CD8-positive, alpha-beta memory T cell (primary cell): ENCODE measurements at regions not wholly inside any gene's neighbourhood (a gene's known extent, or its start where the extent isn't known, plus 50 kb on each side); places are given as distances from the start of the nearest gene placed in this dataset.

Experiments
- CTCF ChIA-PET: fragments of 350-600 bp; sonication (Branson Sonifier 250); formaldehyde crosslinking; loops from one replicate; lab custom pipeline; 2021; ENCODE audit warnings: antibody characterized with exemption; lab: Charles Lee
- POLR2A ChIA-PET: fragments of 350-600 bp; sonication (Branson Sonifier 250); formaldehyde crosslinking; loops from one replicate; lab custom pipeline; 2021; ENCODE audit warnings: antibody characterized with exemption; lab: Charles Lee
- DNase-seq, 5 donors: peaks; one replicate each; pipeline versions ENCODE4 v3.0.0 to v3.0.0-alpha.2; 2020 to 2022; ENCODE audit warnings: mixed read lengths in 1 of 5
- H3K27ac ChIP-seq: one replicate; pipeline ENCODE4 v1.7.0; 2013; ENCODE audit warnings: low read depth, mild to moderate bottlenecking, low read length, moderate library complexity
- H3K27me3 ChIP-seq: 2 replicates; pipeline ENCODE4 v1.7.0; 2013; ENCODE audit warnings: low read length, mild to moderate bottlenecking; ENCODE audit not compliant: insufficient read depth, poor library complexity, severe bottlenecking
- H3K36me3 ChIP-seq: 2 replicates; pipeline ENCODE4 v1.7.0; 2013; ENCODE audit warnings: mild to moderate bottlenecking, low read length, moderate library complexity; ENCODE audit not compliant: insufficient read depth
- H3K4me1 ChIP-seq: 2 replicates; pipeline ENCODE4 v1.7.0; 2013; ENCODE audit warnings: mild to moderate bottlenecking, low read length, moderate library complexity; ENCODE audit not compliant: insufficient read depth
- H3K4me3 ChIP-seq: 2 replicates; pipeline ENCODE4 v1.7.0; 2013; ENCODE audit warnings: mild to moderate bottlenecking, low read length
- H3K9me3 ChIP-seq: 2 replicates; pipeline ENCODE4 v1.7.0; 2013; ENCODE audit warnings: mild to moderate bottlenecking, low read length
- H3K27ac Mint-ChIP-seq, 8 donors: one replicate each; pipeline ENCODE4 v1.8.0; 2020 to 2021; ENCODE audit warnings: mixed read lengths in 8 of 8, mild to moderate bottlenecking in 6 of 8, inconsistent platforms in 3 of 8, moderate library complexity in 3 of 8
- H3K27me3 Mint-ChIP-seq, 2 donors: one replicate each; pipeline ENCODE4 v1.8.0; 2020 to 2021; ENCODE audit warnings: mixed read lengths in 2 of 2, mild to moderate bottlenecking in 1 of 2, moderate library complexity in 1 of 2
- H3K36me3 Mint-ChIP-seq, 3 donors: one replicate each; pipeline ENCODE4 v1.8.0; 2020 to 2021; ENCODE audit warnings: mixed read lengths in 3 of 3, inconsistent platforms in 1 of 3, mild to moderate bottlenecking in 1 of 3
- H3K4me1 Mint-ChIP-seq, 3 donors: one replicate each; pipeline ENCODE4 v1.8.0; 2020 to 2021; ENCODE audit warnings: mixed read lengths in 3 of 3, inconsistent platforms in 1 of 3, mild to moderate bottlenecking in 1 of 3
- H3K4me3 Mint-ChIP-seq, 7 donors: one replicate each; pipeline ENCODE4 v1.8.0; 2020 to 2021; ENCODE audit warnings: mixed read lengths in 7 of 7, mild to moderate bottlenecking in 6 of 7, moderate library complexity in 4 of 7, inconsistent platforms in 2 of 7
- H3K9me3 Mint-ChIP-seq, 5 donors: one replicate each; pipeline ENCODE4 v1.8.0; 2020 to 2022; ENCODE audit warnings: mixed read lengths in 5 of 5, mild to moderate bottlenecking in 3 of 5, moderate library complexity in 2 of 5, inconsistent platforms in 1 of 5

DNA sequence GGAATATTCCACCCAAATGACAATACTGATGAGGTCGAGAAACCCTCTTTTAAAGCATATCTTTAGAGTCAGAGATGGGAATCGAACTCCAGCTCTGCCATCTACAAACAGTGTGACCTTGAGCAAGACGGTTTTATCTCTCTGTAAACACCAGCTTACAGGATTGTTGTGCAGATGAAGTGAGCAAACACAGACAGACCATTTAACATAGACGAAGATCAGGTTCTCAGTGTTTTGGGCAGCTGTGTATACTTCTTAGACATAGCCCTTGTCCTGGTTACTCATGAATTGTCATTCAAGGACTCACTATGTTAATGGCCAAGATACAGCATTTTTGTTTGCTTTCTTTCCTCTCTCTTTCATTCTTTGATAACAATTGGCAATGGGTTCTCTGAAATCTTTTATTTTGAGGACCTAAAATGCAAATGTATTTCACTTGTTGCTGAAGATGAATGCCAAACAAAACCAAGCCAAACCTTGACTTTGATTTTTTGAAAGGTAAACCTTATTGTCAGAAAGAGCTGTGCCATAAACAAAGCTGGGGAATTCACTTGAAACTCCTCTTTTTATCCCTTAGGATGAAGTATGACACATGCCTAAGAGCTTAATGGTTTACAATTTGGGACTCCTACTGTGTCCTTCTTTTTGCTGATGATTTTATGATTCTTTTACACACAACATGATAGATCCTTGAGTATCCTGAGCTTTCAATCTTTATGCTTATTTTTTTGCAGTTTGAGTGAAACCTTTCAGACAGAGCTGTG is 250.0 kb upstream of the PDZRN3 start:
- ChIA-PET POLR2A (no interaction called here), CTCF (no interaction called here)
- Histone ChIP-seq H3K9me3 (no peaks in the 10 kb centered on the region), H3K36me3 (no peaks in the 10 kb centered on the region), H3K27me3 (no peaks in the 10 kb centered on the region), H3K4me3 (no peak overlapping the region), H3K27ac (no peak overlapping the region), H3K4me1 (no peaks in the 10 kb centered on the region)
- Mint-ChIP-seq H3K4me1 (no peaks in the 10 kb centered on the region), H3K4me3 (no peak overlapping the region), H3K27me3 (no peaks in the 10 kb centered on the region), H3K27ac (no peak overlapping the region), H3K36me3 (no peaks in the 10 kb centered on the region), H3K9me3 (peaks cover 4 to 16% (median 11%) of the 10 kb centered on the region in 5 donors)
- no peak for DNase-seq

- POLR2A ChIA-PET: no interaction called here
- Mint-ChIP-seq H3K4me1 (no peaks in the 10 kb centered on the region), H3K4me3 (peak overlapping the region in 1 of 7 donors; percentile 9), H3K27me3 (no peaks in the 10 kb centered on the region), H3K27ac (no peak overlapping the region), H3K9me3 (peaks cover 4 to 16% (median 8%) of the 10 kb centered on the region in 5 donors), H3K36me3 (no peaks in the 10 kb centered on the region)
- Histone ChIP-seq H3K36me3 (no peaks in the 10 kb centered on the region), H3K27me3 (no peaks in the 10 kb centered on the region), H3K9me3 (no peaks in the 10 kb centered on the region), H3K27ac (no peak overlapping the region), H3K4me3 (no peak overlapping the region), H3K4me1 (no peaks in the 10 kb centered on the region)
- CTCF ChIA-PET: no interaction called here
- DNase-seq: no peak
Measured at GRCh38 chr3:73874161-73874560, 249.4 kb upstream of the PDZRN3 start.

GRCh38 chr3:73868688-73869315 is 244.1 kb upstream of the PDZRN3 start:
- DNase-seq: no peak
- POLR2A ChIA-PET: no interaction called here
- Histone ChIP-seq H3K9me3 (no peaks in the 10 kb centered on the region), H3K4me3 (no peak overlapping the region), H3K4me1 (no peaks in the 10 kb centered on the region), H3K27ac (no peak overlapping the region), H3K36me3 (no peaks in the 10 kb centered on the region), H3K27me3 (no peaks in the 10 kb centered on the region)
- Mint-ChIP-seq H3K9me3 (peaks cover 0 to 21% (median 5%) of the 10 kb centered on the region in 5 donors), H3K4me3 (no peak overlapping the region), H3K4me1 (no peaks in the 10 kb centered on the region), H3K27ac (no peak overlapping the region), H3K27me3 (no peaks in the 10 kb centered on the region), H3K36me3 (no peaks in the 10 kb centered on the region)
- CTCF ChIA-PET: no interaction called here

DNA sequence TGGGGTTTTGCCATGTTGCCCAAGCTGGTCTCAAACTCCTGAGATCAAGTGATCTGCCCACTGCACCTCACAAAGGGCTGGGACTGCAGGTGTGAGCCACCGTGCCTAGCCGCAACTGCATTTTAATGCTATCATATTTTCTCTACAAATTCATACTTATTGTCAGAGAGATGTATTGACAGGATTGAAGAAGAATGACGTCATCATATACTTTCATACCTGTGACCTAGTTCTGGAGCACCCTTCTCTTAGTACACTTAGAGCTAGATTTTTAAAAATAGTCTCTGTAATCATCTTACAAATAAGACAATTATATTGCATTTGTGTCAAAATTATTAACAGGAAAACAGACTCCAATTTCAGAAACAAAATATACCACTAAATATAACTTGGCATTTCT is 242.8 kb upstream of the PDZRN3 start:
- Histone ChIP-seq H3K27ac (no peak overlapping the region), H3K36me3 (no peaks in the 10 kb centered on the region), H3K27me3 (no peaks in the 10 kb centered on the region), H3K9me3 (no peaks in the 10 kb centered on the region), H3K4me3 (no peak overlapping the region), H3K4me1 (no peaks in the 10 kb centered on the region)
- CTCF ChIA-PET: no interaction called here
- H3K27ac Mint-ChIP-seq: no peak overlapping the region
- no peaks in the 10 kb centered on the region for H3K27me3 Mint-ChIP-seq
- H3K4me3 Mint-ChIP-seq: no peak overlapping the region
- H3K9me3 Mint-ChIP-seq: peaks cover 0 to 21% (median 8%) of the 10 kb centered on the region in 5 donors
- no peaks in the 10 kb centered on the region for H3K36me3 Mint-ChIP-seq
- no peaks in the 10 kb centered on the region for H3K4me1 Mint-ChIP-seq
- no peak for DNase-seq
- POLR2A ChIA-PET: no interaction called here

GRCh38 chr3:73866846-73867245 is 242.1 kb upstream of the PDZRN3 start:
- Mint-ChIP-seq H3K27me3 (no peaks in the 10 kb centered on the region), H3K36me3 (no peaks in the 10 kb centered on the region), H3K9me3 (peaks cover 0 to 21% (median 8%) of the 10 kb centered on the region in 5 donors), H3K4me3 (no peak overlapping the region), H3K4me1 (no peaks in the 10 kb centered on the region), H3K27ac (no peak overlapping the region)
- Histone ChIP-seq H3K9me3 (no peaks in the 10 kb centered on the region), H3K36me3 (no peaks in the 10 kb centered on the region), H3K4me1 (no peaks in the 10 kb centered on the region), H3K27me3 (no peaks in the 10 kb centered on the region), H3K4me3 (no peak overlapping the region), H3K27ac (no peak overlapping the region)
- ChIA-PET POLR2A (no interaction called here), CTCF (no interaction called here)
- no peak for DNase-seq

DNA sequence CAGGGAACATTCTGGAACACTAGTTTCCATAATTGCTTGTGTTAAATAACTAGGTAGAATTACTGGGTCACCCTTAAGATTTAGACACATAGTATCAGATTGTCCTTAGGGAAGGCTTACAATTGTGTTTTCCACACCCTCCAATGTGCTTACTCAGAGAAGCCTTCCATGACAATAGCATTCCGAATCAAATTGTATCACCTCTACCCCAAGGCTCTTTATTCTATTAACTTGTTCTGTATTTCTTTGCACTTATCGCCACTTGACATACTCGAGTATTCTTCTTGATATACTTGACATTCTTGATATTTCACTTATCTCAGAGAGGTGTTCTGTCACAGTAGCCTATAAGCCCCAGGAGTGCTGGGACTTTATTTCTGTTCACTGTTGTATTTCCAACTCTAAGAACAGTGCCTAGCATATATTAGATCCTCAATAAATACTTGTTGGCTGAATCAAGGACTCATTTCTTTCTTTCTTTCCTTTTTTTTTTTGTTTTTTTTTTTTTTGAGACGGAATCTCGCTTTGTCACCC is 238.9 kb upstream of the PDZRN3 start:
- no peak overlapping the region for H3K27ac ChIP-seq

GRCh38 chr3:73855813-73856212 is 231.1 kb upstream of the PDZRN3 start:
- Histone ChIP-seq H3K36me3 (no peaks in the 10 kb centered on the region), H3K9me3 (no peaks in the 10 kb centered on the region), H3K27ac (no peak overlapping the region), H3K4me1 (no peaks in the 10 kb centered on the region), H3K4me3 (no peak overlapping the region), H3K27me3 (no peaks in the 10 kb centered on the region)
- Mint-ChIP-seq H3K27me3 (no peaks in the 10 kb centered on the region), H3K4me1 (no peaks in the 10 kb centered on the region), H3K27ac (no peak overlapping the region), H3K36me3 (no peaks in the 10 kb centered on the region), H3K9me3 (peaks cover 4 to 9% (median 6%) of the 10 kb centered on the region in 5 donors), H3K4me3 (no peak overlapping the region)
- no peak for DNase-seq
- POLR2A ChIA-PET: no interaction called here
- CTCF ChIA-PET: no interaction called here

More for the DNA sequence above, 238.9 kb upstream of the PDZRN3 start:
- H3K27me3 ChIP-seq: no peaks in the 10 kb centered on the region
- POLR2A ChIA-PET: no interaction called here
- H3K36me3 ChIP-seq: no peaks in the 10 kb centered on the region
- H3K27ac Mint-ChIP-seq: no peak overlapping the region
- H3K27me3 Mint-ChIP-seq: no peaks in the 10 kb centered on the region
- no peaks in the 10 kb centered on the region for H3K9me3 ChIP-seq
- no peaks in the 10 kb centered on the region for H3K4me1 ChIP-seq
- CTCF ChIA-PET: interaction anchor here (0.6 kb wide), 1 partner anchor 29 kb away, joined by 3 read pairs; no protein-coding TSS in a partner anchor
- H3K36me3 Mint-ChIP-seq: no peaks in the 10 kb centered on the region
- H3K9me3 Mint-ChIP-seq: peaks cover 0 to 11% (median 7%) of the 10 kb centered on the region in 5 donors
- no peaks in the 10 kb centered on the region for H3K4me1 Mint-ChIP-seq
- DNase-seq: no peak
- H3K4me3 ChIP-seq: no peak overlapping the region
- no peak overlapping the region for H3K4me3 Mint-ChIP-seq

- H3K4me3 Mint-ChIP-seq: no peak overlapping the region
- H3K27ac ChIP-seq: no peak overlapping the region
Measured at GRCh38 chr3:73848173-73848906, 223.6 kb upstream of the PDZRN3 start.

More at GRCh38 chr3:73848173-73848906, 223.6 kb upstream of the PDZRN3 start:
- ChIA-PET CTCF (no interaction called here), POLR2A (no interaction called here)
- Histone ChIP-seq H3K4me1 (no peaks in the 10 kb centered on the region), H3K9me3 (no peaks in the 10 kb centered on the region), H3K36me3 (no peaks in the 10 kb centered on the region), H3K4me3 (no peak overlapping the region), H3K27me3 (no peaks in the 10 kb centered on the region)
- H3K36me3 Mint-ChIP-seq: no peaks in the 10 kb centered on the region
- no peaks in the 10 kb centered on the region for H3K4me1 Mint-ChIP-seq
- peaks cover 0 to 23% (median 10%) of the 10 kb centered on the region in 5 donors for H3K9me3 Mint-ChIP-seq
- H3K27ac Mint-ChIP-seq: no peak overlapping the region
- no peak for DNase-seq
- H3K27me3 Mint-ChIP-seq: no peaks in the 10 kb centered on the region
